Trophoblast cell (in vitro differentiated cells and primary cell): ENCODE measurements at regions not wholly inside any gene's neighbourhood (a gene's known extent, or its start where the extent isn't known, plus 50 kb on each side); places are given as distances from the start of the nearest gene placed in this dataset.

Experiments used
- DNase-seq, 2 donors: peaks; one replicate each; pipeline ENCODE4 v3.0.0-alpha.2; 2016
- H2AFZ ChIP-seq: 2 replicates; pipeline ENCODE4 v1.6.1; 2013; ENCODE audit warnings: low read length, moderate library complexity, mild to moderate bottlenecking; ENCODE audit not compliant: insufficient read depth, poor library complexity
- H2AK5ac ChIP-seq: 2 replicates; pipeline ENCODE4 v1.6.1; 2013; ENCODE audit warnings: mild to moderate bottlenecking, low read length
- H2BK120ac ChIP-seq: 2 replicates; pipeline ENCODE4 v1.6.1; 2013; ENCODE audit warnings: low read length, mild to moderate bottlenecking, moderate library complexity; ENCODE audit not compliant: insufficient read depth, poor library complexity
- H2BK12ac ChIP-seq: 2 replicates; pipeline ENCODE4 v1.6.1; 2013; ENCODE audit warnings: mild to moderate bottlenecking, low read length, moderate library complexity
- H2BK5ac ChIP-seq: 2 replicates; pipeline ENCODE4 v1.6.1; 2013; ENCODE audit warnings: low read length, low read depth, moderate library complexity, mild to moderate bottlenecking; ENCODE audit not compliant: poor library complexity
- H3K14ac ChIP-seq: 2 replicates; pipeline ENCODE4 v1.6.1; 2013; ENCODE audit warnings: mild to moderate bottlenecking, low read length
- H3K18ac ChIP-seq: 2 replicates; pipeline ENCODE4 v1.6.1; 2013; ENCODE audit warnings: mild to moderate bottlenecking, low read length
- H3K23ac ChIP-seq: 2 replicates; pipeline ENCODE4 v1.6.1; 2013; ENCODE audit warnings: low read length
- H3K27ac ChIP-seq: 2 replicates; pipeline ENCODE4 v1.5.1; 2013; ENCODE audit warnings: low read depth, mild to moderate bottlenecking, inconsistent platforms, low read length, moderate library complexity
- H3K27me3 ChIP-seq: 2 replicates; pipeline ENCODE4 v1.6.1; 2013; ENCODE audit warnings: inconsistent platforms, mild to moderate bottlenecking, low read length, moderate library complexity; ENCODE audit not compliant: insufficient read depth
- H3K36me3 ChIP-seq, 2 experiments: 1 replicate in 1 of 2; 2 replicates in 1 of 2; pipeline ENCODE4 v1.6.1; 2013; ENCODE audit warnings: low read length in 2 of 2, mild to moderate bottlenecking in 2 of 2, moderate library complexity in 1 of 2; ENCODE audit not compliant: insufficient read depth in 2 of 2, control insufficient read depth in 1 of 2
- H3K4ac ChIP-seq: 2 replicates; pipeline ENCODE4 v1.6.1; 2013; ENCODE audit warnings: low read depth, mild to moderate bottlenecking, low read length, moderate library complexity
- H3K4me1 ChIP-seq, 2 experiments: 1 replicate in 1 of 2; 2 replicates in 1 of 2; pipeline ENCODE4 v1.6.1; 2013; ENCODE audit warnings: low read length in 2 of 2, mild to moderate bottlenecking in 2 of 2, moderate library complexity in 1 of 2; ENCODE audit not compliant: insufficient read depth in 2 of 2, control insufficient read depth in 1 of 2
- H3K4me2 ChIP-seq: 2 replicates; pipeline ENCODE4 v1.6.1; 2013; ENCODE audit warnings: inconsistent platforms, mild to moderate bottlenecking, low read length, moderate library complexity
- H3K4me3 ChIP-seq: 2 replicates; pipeline ENCODE4 v1.5.1; 2013; ENCODE audit warnings: mild to moderate bottlenecking, low read depth, low read length, inconsistent platforms
- H3K79me1 ChIP-seq: one replicate; pipeline ENCODE4 v1.6.1; 2013; ENCODE audit warnings: low read length
- H3K79me2 ChIP-seq: 2 replicates; pipeline ENCODE4 v1.6.1; 2013; ENCODE audit warnings: low read length, mild to moderate bottlenecking; ENCODE audit not compliant: control insufficient read depth, insufficient read depth, poor library complexity
- H3K9ac ChIP-seq: 2 replicates; pipeline ENCODE4 v1.6.1; 2013; ENCODE audit warnings: mild to moderate bottlenecking, low read length
- H3K9me3 ChIP-seq: 2 replicates; pipeline ENCODE4 v1.6.1; 2013; ENCODE audit warnings: low read depth, mild to moderate bottlenecking, control low read depth, inconsistent platforms, low read length; ENCODE audit not compliant: insufficient read depth
- H4K12ac ChIP-seq: 2 replicates; pipeline ENCODE4 v1.6.1; 2013; ENCODE audit warnings: low read depth, mild to moderate bottlenecking, low read length, moderate library complexity
- H4K8ac ChIP-seq: 2 replicates; pipeline ENCODE4 v1.6.1; 2013; ENCODE audit warnings: low read depth, mild to moderate bottlenecking, low read length, moderate library complexity
- H4K91ac ChIP-seq: one replicate; pipeline ENCODE4 v1.6.1; 2013; ENCODE audit warnings: low read depth, mild to moderate bottlenecking, low read length, moderate library complexity
- WGBS: extraction: QIAGEN DNeasy Blood & Tissue Kit; methylation state at CpG from one replicate; pipeline ENCODE4 v1.1.7; 2013; ENCODE audit warnings: missing lambda C conversion rate; ENCODE audit not compliant: insufficient read length, insufficient coverage; ENCODE audit errors: extremely low coverage; 5-methylcytosine and 5-hydroxymethylcytosine counted together

DNA sequence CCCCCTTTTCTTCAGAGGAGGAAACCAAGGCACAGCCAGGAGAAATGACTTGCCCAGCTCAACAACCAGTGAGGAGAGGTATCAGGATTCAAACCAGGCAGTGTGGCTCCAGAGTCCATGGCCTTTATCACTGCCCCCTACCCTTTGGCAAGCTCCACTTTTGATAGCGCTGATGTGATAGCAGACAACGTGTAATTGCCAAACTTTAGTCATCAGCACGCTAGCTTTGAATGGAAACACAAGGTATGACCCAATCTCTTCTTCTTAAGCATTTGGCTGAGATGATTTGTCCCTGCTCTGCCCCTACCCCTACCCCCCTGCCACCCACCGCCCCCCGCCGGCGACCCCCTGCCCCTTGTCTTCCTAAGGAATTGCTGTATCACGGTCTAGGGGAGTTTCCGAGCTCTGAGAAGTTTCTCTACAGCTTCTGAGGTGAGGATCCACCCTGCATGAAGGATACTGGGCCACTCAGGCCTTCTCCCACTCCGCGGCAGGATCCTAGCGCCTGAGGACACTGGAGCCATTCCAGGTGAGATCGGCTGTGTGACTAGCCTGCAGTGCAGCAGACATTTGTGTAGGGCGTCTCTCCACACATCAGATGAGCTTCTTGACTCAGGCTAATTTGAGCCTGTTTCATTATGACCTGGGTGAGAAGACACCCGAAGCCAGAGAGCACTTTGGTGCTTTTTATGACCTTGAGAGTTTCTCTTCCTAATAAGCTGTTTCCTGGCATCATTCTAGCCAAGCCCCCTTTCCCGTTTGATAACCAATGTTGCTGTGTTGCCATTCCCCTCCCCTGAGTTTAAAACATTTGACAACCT, 75.1 kb upstream of the MAP4K4 start:
- Histone ChIP-seq H3K79me2 (no peaks in the 10 kb centered on the region), H3K4me2 (no peak overlapping the region), H2BK12ac (no peak overlapping the region), H3K9ac (no peak overlapping the region), H2BK5ac (no peak overlapping the region), H3K36me3 (no peaks in the 10 kb centered on the region), H3K27ac (no peak overlapping the region), H3K27me3 (no peaks in the 10 kb centered on the region), H3K14ac (no peak overlapping the region), H3K18ac (no peak overlapping the region), H4K8ac (no peak overlapping the region), H2BK120ac (no peak overlapping the region), H2AK5ac (no peak overlapping the region), H3K4me3 (no peak overlapping the region), H4K91ac (no peak overlapping the region), H3K9me3 (no peaks in the 10 kb centered on the region), H4K12ac (no peak overlapping the region), H3K23ac (no peak overlapping the region), H2AFZ (no peak overlapping the region), H3K4me1 (peaks cover 3% of the 10 kb centered on the region in 2 experiments), H3K79me1 (no peaks in the 10 kb centered on the region), H3K4ac (no peak overlapping the region)
- DNase-seq = no peak
- WGBS = no CpG with 5 or more reads among the region's 16 CpGs

DNA sequence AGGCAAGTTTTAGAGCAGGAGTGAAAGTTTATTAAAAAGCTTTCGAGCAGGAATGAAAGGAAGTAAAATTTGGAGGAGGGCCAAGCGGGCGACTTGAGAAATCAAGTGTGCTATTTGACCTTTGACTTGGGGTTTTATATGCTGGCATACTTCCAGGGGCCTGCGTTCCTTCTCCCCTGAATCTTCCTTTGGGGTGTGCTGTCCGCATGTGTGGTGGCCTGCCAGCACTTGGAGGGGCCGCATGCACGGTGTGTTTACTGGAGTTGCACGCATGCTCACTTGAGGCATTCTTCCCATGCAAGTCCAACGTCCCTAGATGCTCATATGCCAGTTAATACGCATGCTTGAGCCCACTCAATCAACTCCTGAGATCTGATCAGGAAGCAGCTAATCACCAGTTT, 78.3 kb upstream of the MAP4K4 start:
- WGBS = no CpG with 5 or more reads among the region's 10 CpGs
- Histone ChIP-seq H3K36me3 (no peaks in the 10 kb centered on the region), H4K91ac (no peak overlapping the region), H4K12ac (no peak overlapping the region), H3K27ac (no peak overlapping the region), H2BK12ac (no peak overlapping the region), H2AK5ac (no peak overlapping the region), H3K4ac (no peak overlapping the region), H3K79me1 (no peaks in the 10 kb centered on the region), H3K23ac (no peak overlapping the region), H2BK5ac (no peak overlapping the region), H3K18ac (no peak overlapping the region), H3K14ac (no peak overlapping the region), H3K9me3 (no peaks in the 10 kb centered on the region), H2BK120ac (no peak overlapping the region), H4K8ac (no peak overlapping the region), H3K27me3 (no peaks in the 10 kb centered on the region), H3K9ac (no peak overlapping the region), H3K4me3 (no peak overlapping the region), H3K4me1 (no peaks in the 10 kb centered on the region), H3K4me2 (no peak overlapping the region), H2AFZ (no peak overlapping the region), H3K79me2 (no peaks in the 10 kb centered on the region)
- no peak for DNase-seq

DNA sequence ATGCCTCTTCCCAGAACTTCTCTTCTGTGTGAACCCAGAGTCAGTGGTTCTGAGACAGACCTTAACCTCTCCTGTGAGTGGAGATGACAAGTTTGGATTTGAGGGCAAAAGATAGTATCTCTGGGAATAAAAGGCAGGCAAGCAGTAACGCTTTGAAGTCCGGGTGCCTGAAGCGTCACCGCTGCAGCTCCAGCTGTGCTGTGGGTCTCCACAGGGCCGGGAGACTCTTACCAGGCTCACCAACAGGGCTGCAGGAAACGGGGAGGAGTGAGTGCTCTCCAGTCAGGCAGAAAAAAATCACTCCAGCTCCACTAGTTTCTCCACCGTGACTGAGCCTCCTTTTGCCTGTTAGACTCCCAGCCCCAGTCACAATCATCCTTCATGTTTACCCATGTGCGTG, 79.7 kb upstream of the MAP4K4 start:
- no peak for DNase-seq
- Histone ChIP-seq H4K91ac (no peak overlapping the region), H3K18ac (no peak overlapping the region), H3K79me2 (no peaks in the 10 kb centered on the region), H2AFZ (no peak overlapping the region), H4K12ac (no peak overlapping the region), H2BK120ac (no peak overlapping the region), H3K23ac (no peak overlapping the region), H3K9me3 (no peaks in the 10 kb centered on the region), H3K4me1 (no peaks in the 10 kb centered on the region), H3K79me1 (no peaks in the 10 kb centered on the region), H3K9ac (no peak overlapping the region), H3K27me3 (no peaks in the 10 kb centered on the region), H3K14ac (no peak overlapping the region), H4K8ac (no peak overlapping the region), H3K4me3 (no peak overlapping the region), H3K4me2 (no peak overlapping the region), H2BK5ac (no peak overlapping the region), H3K27ac (no peak overlapping the region), H3K4ac (no peak overlapping the region), H2AK5ac (no peak overlapping the region), H3K36me3 (no peaks in the 10 kb centered on the region), H2BK12ac (no peak overlapping the region)
- no CpG with 5 or more reads among the region's 8 CpGs for WGBS

DNA sequence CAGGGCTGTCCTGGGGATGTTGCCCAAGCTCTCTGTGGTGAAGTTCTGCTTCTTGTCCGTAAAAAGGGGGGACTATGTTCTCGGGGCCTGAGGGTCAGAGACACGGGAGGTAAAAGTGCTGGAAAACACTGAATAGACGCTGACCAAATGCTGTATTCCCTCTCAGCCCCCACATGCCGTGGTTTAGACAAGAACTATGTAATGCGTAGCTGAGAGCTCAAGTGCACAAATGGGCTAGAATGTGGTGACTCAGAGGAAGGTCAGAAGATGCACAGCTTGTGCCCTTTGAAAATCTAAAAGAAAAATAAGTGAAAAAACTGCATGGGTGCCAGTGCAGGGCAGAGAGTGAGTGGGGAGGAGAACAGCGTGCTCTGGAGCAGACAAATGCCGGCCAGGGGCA, 80.3 kb upstream of the MAP4K4 start:
- no peaks in the 10 kb centered on the region for H3K4me1 ChIP-seq
- no peak overlapping the region for H2BK12ac ChIP-seq
- no peak overlapping the region for H3K18ac ChIP-seq
- no peak overlapping the region for H3K27ac ChIP-seq
- H3K79me2 ChIP-seq = no peaks in the 10 kb centered on the region
- H3K4ac ChIP-seq = no peak overlapping the region
- no peaks in the 10 kb centered on the region for H3K36me3 ChIP-seq
- no peak overlapping the region for H3K4me2 ChIP-seq
- no CpG with 5 or more reads among the region's 8 CpGs for WGBS
- no peak overlapping the region for H2AFZ ChIP-seq
- H4K91ac ChIP-seq = no peak overlapping the region
- H3K9ac ChIP-seq = no peak overlapping the region
- no peak overlapping the region for H4K8ac ChIP-seq
- no peaks in the 10 kb centered on the region for H3K27me3 ChIP-seq
- no peaks in the 10 kb centered on the region for H3K9me3 ChIP-seq
- DNase-seq = no peak
- no peak overlapping the region for H3K4me3 ChIP-seq
- no peak overlapping the region for H2BK5ac ChIP-seq
- H3K14ac ChIP-seq = no peak overlapping the region
- H2BK120ac ChIP-seq = no peak overlapping the region
- H4K12ac ChIP-seq = no peak overlapping the region
- no peak overlapping the region for H2AK5ac ChIP-seq
- H3K23ac ChIP-seq = no peak overlapping the region
- no peaks in the 10 kb centered on the region for H3K79me1 ChIP-seq
